ENCODE measurements at regions not wholly inside any gene's neighbourhood (a gene's known extent, or its start where the extent isn't known, plus 50 kb on each side); places are given as distances from the start of the nearest gene placed in this dataset.
A peak's percentile ranks its signal among the peaks of the same experiment; 100 is the strongest.
"Not testable (repeated sequence)": the region's sequence is repeated elsewhere in the genome, so short reads cannot be mapped to it uniquely, and the experiment has no call there.

- DNase-seq = no peak
Measured at GRCh38 chr14:46147452-46147851, 504.1 kb downstream of the RPL10L start.

DNA sequence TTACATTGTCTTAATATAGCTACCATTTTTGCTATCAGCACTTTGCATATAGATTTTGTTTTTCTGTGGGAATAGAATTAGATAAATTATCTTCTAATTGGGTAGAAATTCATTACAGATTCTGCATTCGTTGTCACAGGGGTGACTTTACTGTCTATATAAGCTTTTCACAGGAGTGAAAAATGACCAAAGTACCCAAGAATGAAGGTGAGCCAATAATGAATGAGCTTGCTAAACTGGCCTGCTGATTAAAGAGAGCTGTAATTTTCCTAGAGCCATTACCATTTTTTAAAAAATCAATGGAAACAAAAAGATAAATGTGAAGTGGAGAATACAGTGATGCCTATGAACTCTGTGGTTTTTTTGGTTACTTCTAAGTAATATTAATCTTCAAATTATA, 504.6 kb downstream of the RPL10L start:
- no peak for DNase-seq

- no peak for DNase-seq
Measured at GRCh38 chr14:46140445-46140844, 511.1 kb downstream of the RPL10L start.

- no peak for DNase-seq
Measured at GRCh38 chr14:46139649-46140048, 511.9 kb downstream of the RPL10L start.

DNA sequence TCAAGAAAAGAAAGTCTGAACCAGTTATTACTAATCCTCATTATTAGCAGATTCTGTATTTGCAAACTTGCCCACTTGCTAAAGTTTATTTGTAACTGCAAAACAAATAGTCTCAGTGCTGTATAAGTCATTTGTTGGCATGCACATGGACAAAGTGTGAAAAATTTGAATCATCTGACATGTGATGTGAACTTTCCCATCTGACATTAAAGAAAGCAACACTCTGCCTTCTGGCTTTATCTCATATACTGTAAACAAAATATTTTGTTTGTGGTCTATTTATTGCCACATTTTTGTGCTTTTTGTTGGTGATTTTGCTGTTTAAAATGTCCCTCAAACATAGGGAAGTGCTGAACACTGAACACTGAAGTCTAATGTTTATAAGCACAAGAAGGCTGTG, 513.8 kb downstream of the RPL10L start:
- DNase-seq = no peak

- DNase-seq = no peak
Measured at GRCh38 chr14:46136456-46136855, 515.1 kb downstream of the RPL10L start.

DNA sequence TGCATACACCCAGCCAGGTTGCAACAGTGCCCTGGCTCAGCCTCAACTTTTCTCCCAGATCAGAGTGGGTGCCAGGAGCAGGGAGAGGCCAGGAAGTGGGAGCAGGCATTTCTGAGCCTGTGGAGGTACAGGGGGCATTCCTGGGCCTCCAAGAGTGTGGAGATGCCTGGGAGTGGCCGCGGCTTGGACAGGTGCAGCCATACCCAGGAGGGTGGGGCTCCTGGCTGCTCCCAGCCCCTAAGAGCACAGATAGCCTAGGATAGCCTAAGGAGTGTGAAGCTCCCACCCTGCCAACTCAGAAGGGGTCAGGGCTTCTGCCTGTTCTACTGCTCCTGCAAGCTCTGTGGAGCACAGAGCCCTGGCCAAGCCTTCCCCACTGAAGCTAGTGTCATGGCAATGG, 543.4 kb downstream of the RPL10L start:
- no peak for DNase-seq

DNA sequence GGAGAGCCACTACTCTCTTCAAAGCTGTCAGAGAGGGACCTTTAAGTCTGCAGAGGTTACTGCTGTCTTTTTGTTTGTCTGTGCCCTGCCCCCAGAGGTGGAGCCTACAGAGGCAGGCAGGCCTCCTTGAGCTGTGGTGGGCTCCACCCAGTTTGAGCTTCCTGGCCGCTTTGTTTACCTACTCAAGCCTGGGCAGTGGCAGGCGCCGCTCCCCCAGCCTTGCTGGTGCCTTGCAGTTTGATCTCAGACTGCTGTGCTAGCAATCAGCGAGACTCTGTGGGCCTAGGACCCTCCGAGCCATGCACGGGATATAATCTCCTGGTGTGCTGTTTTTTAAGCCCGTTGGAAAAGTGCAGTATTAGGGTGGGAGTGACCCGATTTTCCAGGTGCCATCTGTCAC, 550.7 kb downstream of the RPL10L start:
- not testable (repeated sequence) for DNase-seq

- no peak for DNase-seq
Measured at GRCh38 chr14:46091819-46092218, 559.8 kb downstream of the RPL10L start.

GRCh38 chr14:46087604-46088003, 564.0 kb downstream of the RPL10L start:
- DNase-seq = no peak

GRCh38 chr14:46074061-46074460, 577.5 kb downstream of the RPL10L start:
- no peak for DNase-seq

DNA sequence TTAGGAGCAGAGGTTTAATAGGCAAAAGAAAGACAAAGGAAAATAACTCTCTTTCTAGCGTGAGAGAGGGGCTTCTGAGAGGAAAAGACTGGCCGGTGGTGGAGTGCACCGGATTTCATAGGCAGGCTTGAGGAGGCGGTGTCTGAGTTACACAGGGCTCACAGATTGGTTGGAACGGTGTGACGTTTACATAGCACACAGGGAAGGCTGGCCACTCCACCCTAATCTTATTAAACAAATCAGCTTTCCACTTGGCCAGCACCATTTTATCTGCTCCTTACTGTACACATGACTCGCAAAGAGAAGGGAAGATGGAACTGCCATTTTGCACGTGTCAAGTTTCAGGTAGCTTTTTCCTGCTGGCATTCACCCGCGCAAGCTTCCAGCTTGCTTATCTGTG, 587.7 kb downstream of the RPL10L start:
- DNase-seq = no peak

DNA sequence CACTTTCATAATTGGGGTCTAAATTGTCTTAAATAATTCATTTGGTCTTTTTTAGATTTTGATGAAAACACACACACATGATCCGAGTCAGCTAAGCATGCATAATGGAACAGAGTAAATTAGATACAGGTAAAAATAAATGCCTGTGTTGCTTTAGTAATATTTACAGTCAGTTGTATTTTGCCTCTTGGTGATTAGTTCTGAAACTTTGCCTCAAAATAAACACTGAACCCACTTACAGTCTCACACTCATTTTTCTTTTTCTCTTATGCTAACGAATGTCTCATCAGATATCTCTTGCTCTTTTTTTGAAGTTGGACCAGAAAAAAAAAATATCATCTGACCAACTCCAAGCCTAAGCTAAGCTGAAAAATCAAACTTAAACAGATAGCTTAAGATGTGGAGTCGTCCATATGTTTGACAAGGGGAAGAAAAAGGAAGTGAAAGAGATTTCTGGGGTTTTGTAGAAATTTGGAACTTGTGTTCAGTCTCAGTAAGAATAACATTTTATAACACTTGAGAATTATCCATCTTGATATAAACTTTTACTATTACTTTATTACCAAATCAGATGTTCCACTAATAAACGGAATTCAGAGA, 592.5 kb downstream of the RPL10L start:
- no peak for DNase-seq

- no peak for DNase-seq
Measured at GRCh38 chr14:46057799-46058198, 593.8 kb downstream of the RPL10L start.

GRCh38 chr14:46054526-46054925, 597.1 kb downstream of the RPL10L start:
- no peak for DNase-seq

DNA sequence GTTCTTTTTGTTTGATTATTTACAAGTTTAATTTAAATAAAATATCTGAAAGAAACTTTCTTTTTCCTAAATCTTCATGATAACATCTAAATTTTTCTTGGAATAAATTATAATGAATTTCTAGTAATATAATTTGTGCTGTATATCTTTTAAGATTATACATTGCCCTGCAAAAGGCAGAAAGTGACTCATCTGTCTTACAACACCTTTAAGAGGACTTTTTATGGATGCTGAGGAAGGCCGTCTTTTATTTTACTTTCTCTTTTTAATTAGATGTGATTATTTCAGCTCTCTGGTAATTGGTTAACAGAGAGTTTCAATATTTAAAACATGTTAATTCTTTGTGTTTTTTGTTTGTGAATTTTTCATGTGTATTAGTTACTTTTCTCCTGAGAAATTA, 598.4 kb downstream of the RPL10L start:
- no peak for DNase-seq

GRCh38 chr14:46051796-46052195, 599.8 kb downstream of the RPL10L start:
- no peak for DNase-seq

GRCh38 chr14:46048127-46048526, 603.5 kb downstream of the RPL10L start:
- DNase-seq = peak; percentile 19

DNA sequence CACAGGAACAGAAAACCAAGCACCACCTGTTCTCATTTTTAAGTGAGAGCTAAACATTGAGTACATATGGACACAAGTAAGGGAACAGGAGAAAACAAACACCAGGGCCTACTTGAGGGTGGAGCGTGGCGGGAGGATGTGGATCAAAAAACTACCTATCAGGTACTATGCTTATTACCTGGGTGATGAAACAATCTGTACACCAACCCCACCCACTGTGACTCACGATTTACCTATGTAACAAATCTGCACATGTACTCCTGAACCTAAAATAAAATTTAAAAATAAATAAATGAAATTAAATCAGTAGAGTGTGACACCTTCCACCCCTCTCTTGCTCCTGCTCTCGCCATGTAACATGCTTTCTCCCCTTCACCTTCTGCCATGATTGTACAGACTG, 615.5 kb downstream of the RPL10L start:
- no peak for DNase-seq

DNA sequence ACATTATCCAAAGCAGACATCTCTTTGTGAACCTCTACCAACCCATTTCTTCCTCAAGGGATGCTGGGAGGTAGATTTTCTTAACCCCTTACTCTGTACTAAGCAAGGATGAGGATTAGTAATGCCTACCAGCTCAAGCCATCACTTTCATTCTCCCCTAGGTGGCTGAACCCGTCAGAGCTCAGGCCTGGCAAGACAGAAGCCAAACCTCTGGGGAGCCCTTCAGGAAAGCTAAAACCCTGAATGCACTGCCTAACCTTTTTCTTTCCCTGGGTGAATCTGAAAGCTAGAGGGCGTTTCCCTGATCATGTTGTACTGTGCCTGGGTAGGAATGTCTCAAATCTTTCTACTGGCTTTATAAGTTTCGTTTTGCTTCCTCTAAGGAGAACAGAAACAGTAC, 617.3 kb downstream of the RPL10L start:
- no peak for DNase-seq

DNA sequence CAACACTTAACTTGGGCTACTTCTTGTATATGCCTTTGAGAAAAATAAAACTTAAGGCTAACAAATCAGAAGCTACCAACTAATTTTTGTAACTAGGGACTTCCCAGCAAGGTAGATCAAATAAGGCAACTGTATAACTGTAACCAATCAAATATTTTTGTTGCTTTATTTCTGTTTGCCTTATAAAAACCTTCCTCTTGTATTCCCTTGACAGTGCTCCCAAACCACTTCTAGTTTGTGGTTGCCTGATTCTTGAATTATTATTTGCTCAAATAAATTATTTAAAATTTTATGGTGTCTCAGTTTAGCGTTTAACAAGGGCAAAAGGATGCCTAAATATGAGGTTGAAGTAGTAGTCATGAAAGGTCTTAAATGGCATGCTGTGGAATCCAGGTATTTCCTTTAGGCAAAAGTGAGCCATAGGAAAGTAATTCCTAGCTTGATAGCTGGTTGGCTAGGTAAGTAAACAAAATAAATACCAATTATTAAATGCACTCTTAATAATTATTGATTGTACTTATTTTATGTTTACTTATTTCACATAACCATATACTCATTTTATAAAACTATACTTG, 632.6 kb downstream of the RPL10L start:
- no peak for DNase-seq

DNA sequence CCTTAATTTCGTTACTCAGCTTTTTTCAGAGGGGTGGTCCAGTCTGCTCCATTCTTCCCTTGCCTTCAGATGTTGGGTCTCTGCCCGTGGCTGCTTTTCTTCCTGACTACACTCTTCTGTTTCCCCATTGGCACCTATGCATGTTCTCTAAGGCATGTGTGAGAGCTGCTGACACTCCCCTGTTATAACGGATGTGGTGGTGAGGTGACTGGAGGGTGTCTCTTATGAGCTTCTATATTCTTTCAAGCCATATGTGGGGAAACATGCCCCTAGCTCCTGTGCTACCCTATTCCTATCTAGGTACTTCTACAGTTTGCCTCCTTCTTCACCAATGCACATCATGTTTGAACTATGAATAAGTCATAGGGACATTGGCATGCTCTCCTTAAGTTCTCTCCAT, 643.2 kb downstream of the RPL10L start:
- DNase-seq = no peak

GRCh38 chr14:45998554-45998953, 653.0 kb downstream of the RPL10L start:
- no peak for DNase-seq

DNA sequence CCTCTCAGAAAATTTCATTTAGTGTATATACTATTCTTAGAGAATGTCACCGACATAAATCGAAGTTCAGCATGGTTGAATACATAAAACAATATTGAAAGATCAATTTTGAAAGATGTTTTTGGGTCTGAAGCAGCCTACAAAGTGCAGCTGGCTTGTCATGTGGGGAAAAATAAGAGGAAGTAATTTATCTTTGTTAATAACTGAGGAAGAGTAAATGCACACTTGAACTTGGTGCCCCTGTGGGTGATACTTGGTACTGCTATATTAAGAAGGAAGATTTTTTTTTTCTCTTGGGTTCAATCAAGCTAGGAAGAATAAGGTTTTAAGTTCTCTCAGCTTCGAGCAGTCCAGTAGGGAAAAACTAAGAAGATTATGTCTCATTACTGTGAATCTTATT, 661.3 kb downstream of the RPL10L start:
- peak; percentile 12 for DNase-seq

GRCh38 chr14:45976001-45976400, 675.6 kb downstream of the RPL10L start:
- DNase-seq = no peak
